Caco-2 (cell line): ENCODE measurements at regions not wholly inside any gene's neighbourhood (a gene's known extent, or its start where the extent isn't known, plus 50 kb on each side); places are given as distances from the start of the nearest gene placed in this dataset.

Experiments used
- BruUV-seq: library from RNA; stranded (reverse); fragments of 400-500 nt; replicated peaks from 2 replicates; lab custom pipeline; 2021; lab: Mats Ljungman, UMichigan
- CTCF ChIA-PET: fragments of 300-600 bp; sonication (Branson Sonifier 250); formaldehyde crosslinking; loops from one replicate; lab custom pipeline; 2022; ENCODE audit warnings: antibody characterized with exemption; lab: Charles Lee
- POLR2A ChIA-PET: fragments of 300-600 bp; sonication (Branson Sonifier 250); formaldehyde crosslinking; loops from one replicate; lab custom pipeline; 2022; ENCODE audit warnings: antibody characterized with exemption; lab: Charles Lee
- DNase-seq, 2 experiments: peaks; one replicate each; pipeline versions ENCODE4 v3.0.0 to v3.0.0-alpha.2; 2020 to 2022
- H3K27me3 ChIP-seq: replicated peaks from 2 replicates; pipeline ENCODE4 v1.6.0; 2011; ENCODE audit warnings: low read length; ENCODE audit not compliant: control insufficient read depth, insufficient read depth
- H3K36me3 ChIP-seq: 2 replicates; pipeline ENCODE4 v1.5.1; 2011; ENCODE audit warnings: low read length; ENCODE audit not compliant: control insufficient read depth, insufficient read depth
- H3K4me1 ChIP-seq: fragments of 250-450 bp; sonication (Bioruptor Pico); 2 replicates; pipeline ENCODE4 v1.5.1; 2020; ENCODE audit warnings: mild to moderate bottlenecking
- H3K4me3 ChIP-seq: 2 replicates; pipeline ENCODE4 v1.5.1; 2011; ENCODE audit warnings: low read depth, mild to moderate bottlenecking, control low read depth, low read length
- H3K9me3 ChIP-seq: fragments of 250-450 bp; sonication (Bioruptor Pico); 2 replicates; pipeline ENCODE4 v1.5.1; 2020; ENCODE audit warnings: mild to moderate bottlenecking, moderate library complexity
- H3K27ac Mint-ChIP-seq: one replicate; pipeline ENCODE4 v1.8.0; 2022; ENCODE audit warnings: mixed read lengths; ENCODE audit not compliant: unreplicated experiment
- H3K27me3 Mint-ChIP-seq: one replicate; pipeline ENCODE4 v1.8.0; 2022; ENCODE audit warnings: mixed read lengths; ENCODE audit not compliant: insufficient read depth, unreplicated experiment
- H3K36me3 Mint-ChIP-seq: one replicate; pipeline ENCODE4 v1.8.0; 2022; ENCODE audit warnings: mild to moderate bottlenecking, mixed read lengths; ENCODE audit not compliant: insufficient read depth, unreplicated experiment
- H3K4me1 Mint-ChIP-seq: one replicate; pipeline ENCODE4 v1.8.0; 2022; ENCODE audit warnings: low read depth, mixed read lengths; ENCODE audit not compliant: unreplicated experiment
- H3K4me3 Mint-ChIP-seq: one replicate; pipeline ENCODE4 v1.8.0; 2022; ENCODE audit warnings: mild to moderate bottlenecking, moderate library complexity, mixed read lengths; ENCODE audit not compliant: unreplicated experiment
- H3K9me3 Mint-ChIP-seq: one replicate; pipeline ENCODE4 v1.8.0; 2022; ENCODE audit warnings: mixed read lengths; ENCODE audit not compliant: unreplicated experiment
- intact Hi-C: fragments of 100-400 bp; cut with micrococcal nuclease; formaldehyde crosslinking; loops from one replicate; pipeline ENCODE4 v1.10.0; 2022; ENCODE audit not compliant: unreplicated experiment
- TF ChIP-seq, protein P1 (sequence below), 2 experiments: fragments of 200-600 bp in 1 of 2; IDR thresholded peaks; 1 replicate in 1 of 2; 2 replicates in 1 of 2; pipeline versions ENCODE4 v1.5.1 to v1.8.0; 2011 to 2022; ENCODE audit warnings: antibody characterized with exemption in 1 of 2, control low read depth in 1 of 2, inconsistent platforms in 1 of 2, low read depth in 1 of 2, low read length in 1 of 2, mild to moderate bottlenecking in 1 of 2, moderate library complexity in 1 of 2; ENCODE audit not compliant: insufficient read depth in 1 of 2, severe bottlenecking in 1 of 2, unreplicated experiment in 1 of 2

DNA sequence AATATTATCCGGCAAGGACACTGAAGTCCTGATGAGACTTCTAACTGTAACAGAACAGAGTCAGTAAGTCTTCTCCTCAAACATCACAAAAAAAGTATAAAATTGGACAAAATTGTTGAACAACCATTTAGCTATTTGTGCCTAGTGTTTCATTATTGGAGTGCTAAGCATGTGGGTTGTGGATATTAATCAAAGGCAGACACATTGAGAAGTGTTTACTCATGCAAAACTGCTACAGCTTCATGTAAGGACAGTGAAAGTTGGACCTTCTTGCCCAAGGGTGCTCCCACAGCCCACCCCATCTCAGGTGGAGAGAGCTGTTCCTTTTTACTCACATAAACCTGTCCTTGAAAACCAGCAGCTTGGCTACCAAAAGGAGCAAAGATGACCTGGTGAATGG lies 355.1 kb upstream of the DAB2 start:
- Mint-ChIP-seq H3K27ac (no peak overlapping the region), H3K36me3 (no peaks in the 10 kb centered on the region), H3K4me1 (no peaks in the 10 kb centered on the region), H3K27me3 (peaks cover 5% of the 10 kb centered on the region), H3K4me3 (no peak overlapping the region), H3K9me3 (no peaks in the 10 kb centered on the region)
- Histone ChIP-seq H3K36me3 (no peaks in the 10 kb centered on the region), H3K4me3 (no peak overlapping the region), H3K4me1 (no peaks in the 10 kb centered on the region), H3K27me3 (no peaks in the 10 kb centered on the region), H3K9me3 (no peaks in the 10 kb centered on the region)
- ChIA-PET CTCF (no interaction called here), POLR2A (no interaction called here)
- no TSS peak for BruUV-seq
- TF ChIP-seq, protein P1, sequence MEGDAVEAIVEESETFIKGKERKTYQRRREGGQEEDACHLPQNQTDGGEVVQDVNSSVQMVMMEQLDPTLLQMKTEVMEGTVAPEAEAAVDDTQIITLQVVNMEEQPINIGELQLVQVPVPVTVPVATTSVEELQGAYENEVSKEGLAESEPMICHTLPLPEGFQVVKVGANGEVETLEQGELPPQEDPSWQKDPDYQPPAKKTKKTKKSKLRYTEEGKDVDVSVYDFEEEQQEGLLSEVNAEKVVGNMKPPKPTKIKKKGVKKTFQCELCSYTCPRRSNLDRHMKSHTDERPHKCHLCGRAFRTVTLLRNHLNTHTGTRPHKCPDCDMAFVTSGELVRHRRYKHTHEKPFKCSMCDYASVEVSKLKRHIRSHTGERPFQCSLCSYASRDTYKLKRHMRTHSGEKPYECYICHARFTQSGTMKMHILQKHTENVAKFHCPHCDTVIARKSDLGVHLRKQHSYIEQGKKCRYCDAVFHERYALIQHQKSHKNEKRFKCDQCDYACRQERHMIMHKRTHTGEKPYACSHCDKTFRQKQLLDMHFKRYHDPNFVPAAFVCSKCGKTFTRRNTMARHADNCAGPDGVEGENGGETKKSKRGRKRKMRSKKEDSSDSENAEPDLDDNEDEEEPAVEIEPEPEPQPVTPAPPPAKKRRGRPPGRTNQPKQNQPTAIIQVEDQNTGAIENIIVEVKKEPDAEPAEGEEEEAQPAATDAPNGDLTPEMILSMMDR (IDR thresholded peaks at IDR 0.05; ENCODE audit: insufficient read depth in 1 of 2, low read depth in 1 of 2, low read length in 1 of 2, severe bottlenecking in 1 of 2, unreplicated experiment in 1 of 2), result no peak
- DNase-seq, result no peak
- intact Hi-C loops, result no loop called here

- Mint-ChIP-seq H3K4me1 (no peaks in the 10 kb centered on the region), H3K4me3 (no peak overlapping the region), H3K9me3 (no peaks in the 10 kb centered on the region), H3K27ac (no peak overlapping the region), H3K36me3 (no peaks in the 10 kb centered on the region), H3K27me3 (no peaks in the 10 kb centered on the region)
- H3K9me3 ChIP-seq, result no peaks in the 10 kb centered on the region
- H3K27me3 ChIP-seq, result no peaks in the 10 kb centered on the region
- no peaks in the 10 kb centered on the region for H3K4me1 ChIP-seq
- intact Hi-C loops, result no loop called here
- TF ChIP-seq, protein P1 (IDR thresholded peaks at IDR 0.05; ENCODE audit: insufficient read depth in 1 of 2, low read depth in 1 of 2, low read length in 1 of 2, severe bottlenecking in 1 of 2, unreplicated experiment in 1 of 2), result no peak
- ChIA-PET CTCF (no interaction called here), POLR2A (no interaction called here)
- DNase-seq, result no peak
- BruUV-seq, result no TSS peak
- no peak overlapping the region for H3K4me3 ChIP-seq
- no peaks in the 10 kb centered on the region for H3K36me3 ChIP-seq
These were observed 351.1 kb upstream of the DAB2 start for GRCh38 chr5:39775797-39776365.

DNA sequence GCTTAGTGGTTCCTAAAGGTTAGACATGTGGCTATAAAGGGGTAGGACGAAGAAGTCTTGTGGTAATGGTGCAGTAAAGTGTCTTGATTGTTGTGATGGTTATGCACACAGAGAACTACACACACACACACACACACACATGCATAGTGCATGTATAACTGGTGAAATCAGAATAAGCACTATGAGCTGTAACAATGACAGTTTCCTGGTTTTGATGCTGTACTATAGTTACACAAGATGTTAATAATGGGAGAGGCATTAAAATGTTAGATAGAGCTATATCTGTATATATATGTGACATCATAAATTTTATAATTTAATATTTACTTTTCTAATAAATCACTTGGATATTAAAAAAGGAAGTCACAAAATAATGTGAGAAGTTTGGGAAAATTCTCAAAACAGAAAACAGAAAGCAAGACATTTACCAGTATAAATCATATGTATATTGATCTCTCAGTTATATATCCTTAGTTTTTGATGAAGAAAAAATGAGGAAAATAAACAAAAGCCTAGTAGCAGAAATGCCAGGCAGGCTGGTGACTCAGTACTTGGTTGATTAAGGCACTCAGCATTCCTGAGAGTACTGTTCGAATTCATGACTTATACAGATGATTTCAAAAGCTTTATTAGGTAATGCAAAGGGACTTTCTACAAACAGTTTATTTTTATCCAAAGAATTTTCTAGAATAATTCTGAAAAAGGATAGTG lies 350.5 kb upstream of the DAB2 start:
- H3K27ac Mint-ChIP-seq, result no peak overlapping the region
- intact Hi-C loops, result no loop called here

More for the DNA sequence above, 350.5 kb upstream of the DAB2 start:
- CTCF ChIA-PET, result no interaction called here
- H3K9me3 Mint-ChIP-seq, result no peaks in the 10 kb centered on the region
- POLR2A ChIA-PET, result no interaction called here
- H3K4me1 ChIP-seq, result no peaks in the 10 kb centered on the region
- H3K4me3 Mint-ChIP-seq, result no peak overlapping the region
- no peak for DNase-seq
- BruUV-seq, result no TSS peak
- no peaks in the 10 kb centered on the region for H3K4me1 Mint-ChIP-seq
- H3K36me3 ChIP-seq, result no peaks in the 10 kb centered on the region
- no peak overlapping the region for H3K4me3 ChIP-seq
- TF ChIP-seq, protein P1 (IDR thresholded peaks at IDR 0.05; ENCODE audit: insufficient read depth in 1 of 2, low read depth in 1 of 2, low read length in 1 of 2, severe bottlenecking in 1 of 2, unreplicated experiment in 1 of 2), result no peak
- peaks cover 2% of the 10 kb centered on the region for H3K27me3 Mint-ChIP-seq
- H3K27me3 ChIP-seq, result no peaks in the 10 kb centered on the region
- H3K9me3 ChIP-seq, result no peaks in the 10 kb centered on the region
- H3K36me3 Mint-ChIP-seq, result no peaks in the 10 kb centered on the region
